ENCODE measurements at regions not wholly inside any gene's neighbourhood (a gene's known extent, or its start where the extent isn't known, plus 50 kb on each side); places are given as distances from the start of the nearest gene placed in this dataset.

DNA sequence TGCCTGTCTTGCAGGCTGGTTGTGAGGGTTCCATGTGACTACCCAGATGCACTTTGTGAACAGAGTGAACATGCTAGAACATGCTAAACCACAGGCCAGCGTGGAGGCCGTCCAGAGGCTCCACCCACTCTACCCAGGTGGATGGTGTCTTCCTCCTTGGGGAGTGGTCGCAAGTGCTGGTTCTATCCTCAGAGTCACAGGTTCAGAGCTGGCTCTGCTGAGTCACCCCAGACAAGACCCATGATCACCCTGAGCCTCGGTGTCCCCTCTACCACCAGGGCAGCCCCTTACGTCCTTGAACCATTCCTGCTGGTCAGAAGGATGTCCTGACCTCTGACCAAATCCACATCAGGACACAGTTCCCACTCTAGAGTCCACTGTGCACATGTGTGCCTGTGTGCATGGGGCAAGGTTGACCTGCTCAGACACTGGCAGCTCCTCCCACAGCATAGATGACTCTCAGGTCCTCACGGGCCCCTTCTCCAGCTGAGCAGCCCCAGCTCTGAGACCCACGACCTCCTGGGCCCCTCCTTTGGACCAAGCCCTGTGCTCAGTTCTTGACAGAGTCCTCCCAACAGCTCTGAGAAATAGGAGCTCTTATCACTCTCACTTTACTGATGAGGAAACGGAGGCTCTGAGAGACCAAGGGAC lies 391.8 kb downstream of the MATN1 start:
- DNase-seq (ENCODE audit: insufficient read length, low spot score) (no peak), FAIRE-seq (no peak)
- TF ChIP-seq, protein P1, sequence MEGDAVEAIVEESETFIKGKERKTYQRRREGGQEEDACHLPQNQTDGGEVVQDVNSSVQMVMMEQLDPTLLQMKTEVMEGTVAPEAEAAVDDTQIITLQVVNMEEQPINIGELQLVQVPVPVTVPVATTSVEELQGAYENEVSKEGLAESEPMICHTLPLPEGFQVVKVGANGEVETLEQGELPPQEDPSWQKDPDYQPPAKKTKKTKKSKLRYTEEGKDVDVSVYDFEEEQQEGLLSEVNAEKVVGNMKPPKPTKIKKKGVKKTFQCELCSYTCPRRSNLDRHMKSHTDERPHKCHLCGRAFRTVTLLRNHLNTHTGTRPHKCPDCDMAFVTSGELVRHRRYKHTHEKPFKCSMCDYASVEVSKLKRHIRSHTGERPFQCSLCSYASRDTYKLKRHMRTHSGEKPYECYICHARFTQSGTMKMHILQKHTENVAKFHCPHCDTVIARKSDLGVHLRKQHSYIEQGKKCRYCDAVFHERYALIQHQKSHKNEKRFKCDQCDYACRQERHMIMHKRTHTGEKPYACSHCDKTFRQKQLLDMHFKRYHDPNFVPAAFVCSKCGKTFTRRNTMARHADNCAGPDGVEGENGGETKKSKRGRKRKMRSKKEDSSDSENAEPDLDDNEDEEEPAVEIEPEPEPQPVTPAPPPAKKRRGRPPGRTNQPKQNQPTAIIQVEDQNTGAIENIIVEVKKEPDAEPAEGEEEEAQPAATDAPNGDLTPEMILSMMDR (IDR thresholded peaks at IDR 0.05; ENCODE audit: insufficient read depth, missing control alignments), result no peak

DNA sequence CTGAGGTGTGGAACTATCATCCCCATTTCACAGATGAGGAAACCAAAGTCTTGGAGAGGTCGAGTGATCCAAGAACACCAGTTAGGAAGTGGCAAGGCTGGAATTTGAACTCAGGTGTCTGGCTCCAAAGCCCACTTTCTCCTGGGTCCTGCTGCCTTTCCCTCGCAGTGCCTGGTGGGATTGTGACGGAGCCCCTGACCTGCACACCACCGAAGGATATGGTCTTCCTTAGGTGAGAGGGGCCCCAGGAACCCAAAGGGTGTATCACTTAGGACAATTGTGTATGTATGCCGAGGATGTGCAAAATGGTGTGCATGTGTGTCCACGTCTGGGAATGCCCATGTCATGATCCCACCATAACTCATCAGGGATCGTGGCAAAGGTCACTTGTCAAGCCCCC lies 392.7 kb downstream of the MATN1 start:
- FAIRE-seq, result no peak
- TF ChIP-seq, protein P1 (IDR thresholded peaks at IDR 0.05; ENCODE audit: insufficient read depth, missing control alignments), result no peak

DNA sequence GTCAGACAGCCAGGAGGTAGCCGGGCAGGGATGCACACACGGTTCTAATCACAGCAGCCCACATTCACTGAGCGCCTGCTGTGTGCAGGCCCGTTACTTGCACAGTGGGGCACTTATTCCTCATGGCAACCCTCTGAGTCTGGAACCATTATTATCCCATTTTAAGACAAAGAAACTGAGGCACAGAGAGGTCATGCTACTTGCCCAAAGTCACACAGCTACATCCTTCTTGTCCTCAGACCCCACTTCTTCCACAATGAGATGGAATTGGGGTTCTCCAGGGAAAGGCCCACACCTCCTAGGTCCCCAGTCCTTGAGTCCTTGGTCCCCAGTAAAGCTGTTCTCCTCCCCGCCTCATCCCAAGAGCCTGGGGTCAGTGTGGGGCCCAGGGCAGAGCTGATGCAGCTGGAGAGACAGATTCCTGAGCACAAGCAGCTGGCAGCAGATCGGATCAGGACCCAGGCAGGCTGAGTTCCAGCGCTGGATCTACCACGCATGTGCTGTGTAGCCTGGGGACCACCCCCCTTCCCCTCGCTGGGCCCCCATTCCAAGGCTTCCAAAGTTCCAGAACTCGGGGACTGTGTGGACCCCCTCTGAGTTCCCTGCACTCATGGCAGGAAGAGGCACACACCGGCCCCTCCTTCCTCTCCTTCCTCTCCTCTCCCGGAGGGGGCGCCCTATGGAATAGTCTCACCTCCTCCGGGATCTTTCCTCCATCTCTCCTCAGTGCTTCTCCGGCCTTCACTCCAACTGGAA lies 393.4 kb downstream of the MATN1 start:
- no peak for DNase-seq (ENCODE audit: insufficient read length, low spot score)
- FAIRE-seq, result no peak
- TF ChIP-seq, protein P1 (IDR thresholded peaks at IDR 0.05; ENCODE audit: insufficient read depth, missing control alignments), result no peak

More for the DNA sequence above, 392.7 kb downstream of the MATN1 start:
- DNase-seq (ENCODE audit: insufficient read length, low spot score), result no peak

DNA sequence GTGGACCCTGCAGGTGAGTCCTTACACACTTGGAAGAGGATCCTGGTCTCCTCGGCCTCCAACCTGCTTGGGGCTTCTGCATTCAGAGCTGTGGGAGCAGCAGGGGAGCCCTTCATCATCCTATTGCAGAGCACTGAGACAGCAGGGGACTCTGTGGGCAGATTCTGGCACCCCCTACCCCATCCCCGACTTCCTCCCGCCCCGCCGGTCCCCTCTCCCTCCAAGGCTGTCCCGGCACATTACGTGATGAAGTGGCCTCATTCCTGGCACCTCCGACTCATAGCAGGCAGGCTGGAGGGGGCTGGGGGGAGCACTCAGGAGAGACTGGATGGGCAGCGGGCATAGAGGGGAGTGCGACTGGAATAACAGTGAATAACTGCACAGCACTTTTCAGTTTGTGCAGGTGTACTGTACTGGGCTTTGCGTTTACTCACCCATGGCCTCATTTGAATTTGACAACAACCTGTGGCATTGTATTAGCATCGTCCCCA lies 394.1 kb downstream of the MATN1 start:
- FAIRE-seq, result no peak
- no peak for DNase-seq (ENCODE audit: insufficient read length, low spot score)

DNA sequence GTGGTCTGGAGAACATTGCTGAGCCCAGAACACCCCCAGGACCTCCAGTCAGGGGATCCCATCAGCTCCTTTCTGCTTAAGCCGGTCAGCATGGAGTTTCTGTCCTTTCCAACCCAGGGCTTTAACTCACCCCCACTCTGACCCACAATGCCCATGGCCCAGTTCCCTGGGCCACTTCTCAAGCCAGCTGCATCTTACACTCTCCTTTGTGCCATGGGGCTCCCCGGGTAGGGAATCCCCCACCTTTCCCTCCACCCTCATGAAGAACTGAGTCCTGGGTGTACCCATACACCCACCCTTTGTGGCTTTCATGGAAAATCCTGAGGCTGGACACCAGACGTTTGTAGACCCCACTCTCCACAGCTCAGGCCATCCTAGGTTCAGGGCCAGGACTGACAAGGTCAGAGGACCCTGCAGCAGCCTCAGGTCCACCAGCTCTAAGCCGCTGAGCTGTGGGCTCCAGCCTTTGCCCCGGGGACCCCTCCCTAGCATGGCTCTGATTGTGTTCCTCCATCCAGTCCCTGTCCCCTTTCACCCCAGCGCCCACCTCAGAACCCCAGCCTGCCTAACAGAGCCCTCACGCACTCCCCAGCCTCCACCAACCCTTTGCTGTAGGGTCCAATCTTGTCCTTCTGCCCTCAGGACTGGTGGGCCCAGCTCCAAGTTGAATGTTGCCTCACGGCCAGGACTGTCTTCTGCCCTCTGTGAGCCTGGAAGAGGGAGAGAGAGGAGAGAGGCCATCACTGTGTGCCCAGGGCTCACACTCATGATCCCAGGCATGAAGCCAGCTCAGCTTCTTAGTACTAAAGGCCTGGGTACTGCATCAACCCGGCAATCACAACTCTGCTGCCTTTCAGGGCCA lies 394.8 kb downstream of the MATN1 start:
- TF ChIP-seq, protein P1 (IDR thresholded peaks at IDR 0.05; ENCODE audit: insufficient read depth, missing control alignments), result no peak
- FAIRE-seq (no peak), DNase-seq (ENCODE audit: insufficient read length, low spot score) (no peak)

More for the DNA sequence above, 394.1 kb downstream of the MATN1 start:
- TF ChIP-seq, protein P1 (IDR thresholded peaks at IDR 0.05; ENCODE audit: insufficient read depth, missing control alignments), result no peak

DNA sequence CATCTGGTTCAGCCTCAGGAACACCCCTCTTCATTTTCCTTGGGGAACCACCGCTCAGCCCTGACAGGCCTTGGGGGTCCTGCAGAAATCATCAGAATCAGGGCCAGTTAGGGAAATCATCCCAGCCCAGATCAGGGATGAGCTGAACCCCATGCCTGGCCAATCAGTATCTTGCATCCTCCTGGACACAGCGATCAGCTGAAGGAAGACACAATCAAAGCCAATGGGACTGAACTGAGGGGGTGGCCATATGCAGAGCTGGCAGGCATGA lies 395.4 kb downstream of the MATN1 start:
- TF ChIP-seq, protein P1 (IDR thresholded peaks at IDR 0.05; ENCODE audit: insufficient read depth, missing control alignments), result no peak
- no peak for DNase-seq (ENCODE audit: insufficient read length, low spot score)
- no peak for FAIRE-seq

Measured in D721Med (cell line).